Thoracic aorta (tissue), 2 donors: ENCODE measurements at regions not wholly inside any gene's neighbourhood (a gene's known extent, or its start where the extent isn't known, plus 50 kb on each side); places are given as distances from the start of the nearest gene placed in this dataset.

Source experiments
- ATAC-seq: fragments of 150-250 bp; one replicate; pipeline ENCODE4 v1.8.0; 2017; ENCODE audit warnings: low read depth; ENCODE audit not compliant: insufficient number of reproducible peaks, low FRiP score
- DNase-seq: peaks from one replicate; pipeline ENCODE4 v3.0.0-alpha.2; 2020; ENCODE audit warnings: low spot score
- H3K27ac ChIP-seq, 2 donors: fragments of 200-600 bp; sonication (generic); 1 replicate in 1 of 2; 2 replicates in 1 of 2; pipeline ENCODE4 v1.5.1; 2016; ENCODE audit warnings: mild to moderate bottlenecking in 2 of 2, moderate library complexity in 2 of 2
- H3K27me3 ChIP-seq: fragments of 200-600 bp; sonication (generic); replicated peaks from 2 replicates; pipeline ENCODE4 v1.6.0; 2016; ENCODE audit warnings: mild to moderate bottlenecking; ENCODE audit not compliant: insufficient read depth
- H3K36me3 ChIP-seq: fragments of 200-600 bp; sonication (generic); one replicate; pipeline ENCODE4 v1.5.1; 2016
- H3K4me1 ChIP-seq, 2 donors: fragments of 200-600 bp; sonication (generic); 1 replicate in 1 of 2; 2 replicates in 1 of 2; pipeline versions ENCODE4 v1.5.1 to v1.6.0; 2016; ENCODE audit warnings: low read depth in 2 of 2, mild to moderate bottlenecking in 1 of 2; ENCODE audit not compliant: control insufficient read depth in 1 of 2
- H3K4me3 ChIP-seq: fragments of 200-600 bp; sonication (generic); 2 replicates; pipeline ENCODE4 v1.5.1; 2016; ENCODE audit warnings: mild to moderate bottlenecking
- H3K9me3 ChIP-seq: fragments of 200-600 bp; sonication (generic); 2 replicates; pipeline ENCODE4 v1.5.1; 2016
- CTCF ChIP-seq: fragments of 200-600 bp; sonication (generic); IDR thresholded peaks from one replicate; pipeline ENCODE4 v1.5.1; 2019; ENCODE audit warnings: antibody characterized with exemption

- H3K9me3 ChIP-seq, result no peaks in the 10 kb centered on the region
- no peak for DNase-seq
- H3K36me3 ChIP-seq, result no peaks in the 10 kb centered on the region
- H3K4me1 ChIP-seq, result no peaks in the 10 kb centered on the region
- no peak overlapping the region for H3K27ac ChIP-seq
- H3K27me3 ChIP-seq, result no peaks in the 10 kb centered on the region
- no peak for ATAC-seq
- H3K4me3 ChIP-seq, result no peak overlapping the region
- no peak for TF ChIP-seq CTCF
These were observed 50.5 kb upstream of the ZNF507 start for GRCh38 chr19:32294871-32295438.
